Aorta (tissue), 5 donors: ENCODE measurements at regions not wholly inside any gene's neighbourhood (a gene's known extent, or its start where the extent isn't known, plus 50 kb on each side); places are given as distances from the start of the nearest gene placed in this dataset.
A peak's percentile ranks its signal among the peaks of the same experiment; 100 is the strongest.

Experiments
- ATAC-seq: fragments of 200-7000 bp; cut with Tn5 transposase; one replicate; pipeline ENCODE4 v1.9.1; 2022; ENCODE audit warnings: moderate library complexity; ENCODE audit not compliant: low FRiP score
- DNase-seq, 2 donors: peaks; one replicate each; pipeline ENCODE4 v3.0.0-alpha.2; 2020
- H3K27ac ChIP-seq, 2 donors: one replicate each; pipeline ENCODE4 v1.5.1; 2013; ENCODE audit warnings: low read length in 2 of 2, mild to moderate bottlenecking in 2 of 2, moderate library complexity in 2 of 2, control low read depth in 1 of 2, inconsistent platforms in 1 of 2, low read depth in 1 of 2
- H3K27me3 ChIP-seq, 2 donors: one replicate each; pipeline ENCODE4 v1.6.1; 2013; ENCODE audit warnings: control low read depth in 1 of 2, low read length in 1 of 2, mild to moderate bottlenecking in 1 of 2, moderate library complexity in 1 of 2; ENCODE audit not compliant: insufficient read depth in 2 of 2, control insufficient read depth in 1 of 2
- H3K36me3 ChIP-seq, 2 donors: one replicate each; pipeline ENCODE4 v1.6.1; 2013; ENCODE audit warnings: control low read depth in 1 of 2, low read length in 1 of 2, mild to moderate bottlenecking in 1 of 2; ENCODE audit not compliant: insufficient read depth in 2 of 2, control insufficient read depth in 1 of 2
- H3K4me1 ChIP-seq, 2 donors: one replicate each; pipeline ENCODE4 v1.6.1; 2013; ENCODE audit warnings: low read length in 2 of 2, control low read depth in 1 of 2, mild to moderate bottlenecking in 1 of 2, moderate library complexity in 1 of 2; ENCODE audit not compliant: insufficient read depth in 2 of 2, control insufficient read depth in 1 of 2
- H3K4me3 ChIP-seq, 2 donors: one replicate each; pipeline ENCODE4 v1.5.1; 2013; ENCODE audit warnings: low read length in 2 of 2, control low read depth in 1 of 2, mild to moderate bottlenecking in 1 of 2
- H3K9me3 ChIP-seq: one replicate; pipeline ENCODE4 v1.6.1; 2013; ENCODE audit warnings: mild to moderate bottlenecking, low read length; ENCODE audit not compliant: control insufficient read depth
- WGBS, 2 donors: extraction: QIAGEN DNeasy Blood & Tissue Kit; methylation state at CpG; one replicate each; pipeline ENCODE4 v1.1.7; 2013; 5-methylcytosine and 5-hydroxymethylcytosine counted together
- intact Hi-C, 2 donors: fragments of 100-400 bp; cut with DNase I; formaldehyde crosslinking; loops; one replicate each; pipeline versions ENCODE4 v1.14.2 to v1.15.0; 2022
- donor health status: healthy with polysubstance abuse.
- donor health status: Bipolar disorder and iron deficiency.
- donor health status: DM: no; HTN: no; CAD: no.
- donor health status: DM: no; HTN: no; CAD: no.
- donor health status: DM: yes; HTN: yes; CAD: no.

DNA sequence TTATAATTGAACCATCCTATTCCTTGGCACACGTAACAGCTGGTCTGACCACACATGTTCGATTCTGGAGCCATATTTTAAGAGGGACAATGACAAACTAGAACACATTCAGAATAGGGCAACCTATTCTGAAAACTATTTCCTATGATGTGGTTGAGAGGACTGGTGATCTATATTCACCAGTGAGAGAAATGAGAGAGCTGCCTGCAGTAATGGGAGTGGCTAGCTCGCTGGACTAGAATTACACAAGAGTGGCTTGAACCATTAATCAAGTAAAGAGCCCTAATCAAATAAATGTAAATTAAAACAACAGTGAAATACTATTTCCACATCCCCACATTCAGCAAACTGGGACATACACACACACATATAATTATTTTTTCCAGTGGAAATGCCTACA, 55.3 kb upstream of the LY86 start:
- H3K27me3 ChIP-seq: peaks cover 0 to 4% of the 10 kb centered on the region in 2 donors
- H3K36me3 ChIP-seq: no peaks in the 10 kb centered on the region
- H3K27ac ChIP-seq: no peak overlapping the region
- peaks cover 6% of the 10 kb centered on the region for H3K9me3 ChIP-seq
- H3K4me3 ChIP-seq: no peak overlapping the region
- intact Hi-C loops: no loop called here
- H3K4me1 ChIP-seq: no peaks in the 10 kb centered on the region
- DNase-seq (no peak), ATAC-seq (no peak)
- 53 to 62% methylated on average over 3 of the region's 3 CpGs for WGBS, 2 donors

DNA sequence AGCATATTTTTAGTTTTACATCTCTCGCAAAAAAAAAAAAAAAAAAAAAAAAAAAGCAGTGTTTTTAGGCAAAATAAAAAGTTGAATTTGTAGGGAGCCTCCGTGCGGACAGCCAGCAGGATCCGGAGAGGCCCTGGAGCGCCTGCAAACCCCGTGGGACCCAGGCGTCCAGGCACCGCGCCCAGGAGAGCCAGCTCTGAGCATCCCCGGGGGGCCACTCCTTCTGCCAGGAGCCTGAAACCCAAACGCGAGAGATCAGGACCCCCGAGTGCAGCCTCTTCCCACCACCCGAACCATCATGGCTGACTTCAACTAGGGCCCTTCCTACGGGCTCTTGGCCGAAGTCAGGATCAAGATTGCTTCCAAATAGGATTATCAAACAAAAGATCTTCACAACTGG, 54.1 kb upstream of the LY86 start:
- no peak for DNase-seq
- no peaks in the 10 kb centered on the region for H3K4me1 ChIP-seq
- no peaks in the 10 kb centered on the region for H3K36me3 ChIP-seq
- intact Hi-C loops: no loop called here
- ATAC-seq: no peak
- H3K27me3 ChIP-seq: peaks cover 0 to 2% of the 10 kb centered on the region in 2 donors
- WGBS, 2 donors: 89 to 92% methylated on average over 16 of the region's 16 CpGs
- no peak overlapping the region for H3K27ac ChIP-seq
- no peak overlapping the region for H3K4me3 ChIP-seq
- H3K9me3 ChIP-seq: peaks cover 4% of the 10 kb centered on the region

- no peak overlapping the region for H3K27ac ChIP-seq
- 97% methylated on average over 1 of the region's 1 CpG; no CpG with 5 or more reads in 1 of the 2 donors for WGBS, 2 donors
- intact Hi-C loops: no loop called here
- ATAC-seq: no peak
- H3K4me1 ChIP-seq: no peaks in the 10 kb centered on the region
- H3K9me3 ChIP-seq: no peaks in the 10 kb centered on the region
- DNase-seq: no peak
- no peak overlapping the region for H3K4me3 ChIP-seq
- H3K36me3 ChIP-seq: no peaks in the 10 kb centered on the region
- no peaks in the 10 kb centered on the region for H3K27me3 ChIP-seq
Observed at GRCh38 chr6:6537488-6538260, 50.8 kb upstream of the LY86 start.

- WGBS, 2 donors: 23 to 27% methylated on average over 4 of the region's 4 CpGs
- intact Hi-C loops: no loop called here
- no peak overlapping the region for H3K27ac ChIP-seq
- no peak overlapping the region for H3K4me3 ChIP-seq
- DNase-seq (peak in 1 of 2 donors; percentile 57), ATAC-seq (no peak)
- H3K9me3 ChIP-seq: no peaks in the 10 kb centered on the region
- H3K27me3 ChIP-seq: no peaks in the 10 kb centered on the region
- H3K36me3 ChIP-seq: no peaks in the 10 kb centered on the region
- H3K4me1 ChIP-seq: no peaks in the 10 kb centered on the region
Observed at GRCh38 chr6:6538261-6538660, 50.3 kb upstream of the LY86 start.
